ENCODE measurements at regions not wholly inside any gene's neighbourhood (a gene's known extent, or its start where the extent isn't known, plus 50 kb on each side); places are given as distances from the start of the nearest gene placed in this dataset.

GRCh38 chr4:30922625-30923024, 202.5 kb downstream of the PCDH7 start:
- Mint-ChIP-seq H3K36me3 (peaks cover 2% of the 10 kb centered on the region), H3K9me3 (no peaks in the 10 kb centered on the region), H3K27me3 (ENCODE audit: insufficient read depth, low read depth) (no peaks in the 10 kb centered on the region), H3K4me3 (no peak overlapping the region), H3K27ac (no peak overlapping the region), H3K4me1 (peaks cover 17% of the 10 kb centered on the region)
- no peak overlapping the region for H3K9ac ChIP-seq
- H3K27me3 ChIP-seq: no peaks in the 10 kb centered on the region
- H2AFZ ChIP-seq (replicated peaks): no peak overlapping the region
- peaks cover 22% of the 10 kb centered on the region for H3K4me1 ChIP-seq
- no peak overlapping the region for H3K4me3 ChIP-seq
- H3F3A ChIP-seq (ENCODE audit: low read depth): no peaks in the 10 kb centered on the region
- TF ChIP-seq EZH2phosphoT487 (IDR thresholded peaks at IDR 0.05) (no peak), EZH2 (IDR thresholded peaks at IDR 0.05) (no peak), CTCF (IDR thresholded peaks at IDR 0.05) (no peak)
- no peaks in the 10 kb centered on the region for H3K79me2 ChIP-seq (ENCODE audit: low read depth)
- H3K9me3 ChIP-seq (ENCODE audit: low read depth): no peaks in the 10 kb centered on the region
- no peaks in the 10 kb centered on the region for H3K36me3 ChIP-seq
- no peak overlapping the region for H3K27ac ChIP-seq
- no peaks in the 10 kb centered on the region for H4K20me1 ChIP-seq (ENCODE audit: low read depth)
- DNase-seq (ENCODE audit: low spot score): no peak
- no peak overlapping the region for H3K4me2 ChIP-seq

GRCh38 chr4:30924495-30924894, 204.3 kb downstream of the PCDH7 start:
- peaks cover 2% of the 10 kb centered on the region for H3K36me3 Mint-ChIP-seq
- no peak overlapping the region for H3K27ac Mint-ChIP-seq
- H3K27me3 Mint-ChIP-seq (ENCODE audit: insufficient read depth, low read depth): no peaks in the 10 kb centered on the region
- no peak for DNase-seq (ENCODE audit: low spot score)
- no peak overlapping the region for H3K27ac ChIP-seq
- peaks cover 6% of the 10 kb centered on the region for H3F3A ChIP-seq (ENCODE audit: low read depth)
- H3K79me2 ChIP-seq (ENCODE audit: low read depth): no peaks in the 10 kb centered on the region
- H3K36me3 ChIP-seq: no peaks in the 10 kb centered on the region
- no peak overlapping the region for H3K4me3 ChIP-seq
- no peak overlapping the region for H2AFZ ChIP-seq (replicated peaks)
- H3K4me3 Mint-ChIP-seq: no peak overlapping the region
- peaks cover 25% of the 10 kb centered on the region for H3K4me1 Mint-ChIP-seq
- no peaks in the 10 kb centered on the region for H3K9me3 Mint-ChIP-seq
- no peak for TF ChIP-seq CTCF (IDR thresholded peaks at IDR 0.05)
- TF ChIP-seq EZH2phosphoT487 (IDR thresholded peaks at IDR 0.05): no peak
- no peak for TF ChIP-seq EZH2 (IDR thresholded peaks at IDR 0.05)
- H3K27me3 ChIP-seq: no peaks in the 10 kb centered on the region
- H3K9me3 ChIP-seq (ENCODE audit: low read depth): no peaks in the 10 kb centered on the region
- H3K9ac ChIP-seq: no peak overlapping the region
- no peaks in the 10 kb centered on the region for H4K20me1 ChIP-seq (ENCODE audit: low read depth)
- H3K4me2 ChIP-seq: no peak overlapping the region
- H3K4me1 ChIP-seq: peaks cover 26% of the 10 kb centered on the region

GRCh38 chr4:30929649-30930048, 209.5 kb downstream of the PCDH7 start:
- Mint-ChIP-seq H3K27me3 (ENCODE audit: insufficient read depth, low read depth) (peaks cover 2% of the 10 kb centered on the region), H3K9me3 (no peaks in the 10 kb centered on the region), H3K4me3 (no peak overlapping the region), H3K4me1 (peaks cover 19% of the 10 kb centered on the region), H3K36me3 (no peaks in the 10 kb centered on the region), H3K27ac (no peak overlapping the region)
- Histone ChIP-seq H3K79me2 (ENCODE audit: low read depth) (no peaks in the 10 kb centered on the region), H3K9me3 (ENCODE audit: low read depth) (no peaks in the 10 kb centered on the region), H3K36me3 (no peaks in the 10 kb centered on the region), H3K27me3 (no peaks in the 10 kb centered on the region), H4K20me1 (ENCODE audit: low read depth) (no peaks in the 10 kb centered on the region), H3K4me2 (no peak overlapping the region), H2AFZ (replicated peaks) (peak overlapping the region; percentile 71), H3K4me1 (peaks cover 17% of the 10 kb centered on the region), H3K9ac (no peak overlapping the region), H3K27ac (no peak overlapping the region), H3F3A (ENCODE audit: low read depth) (peaks cover 6% of the 10 kb centered on the region), H3K4me3 (no peak overlapping the region)
- peak; percentile 18 for DNase-seq (ENCODE audit: low spot score)
- TF ChIP-seq EZH2 (IDR thresholded peaks at IDR 0.05) (no peak), CTCF (IDR thresholded peaks at IDR 0.05) (no peak), EZH2phosphoT487 (IDR thresholded peaks at IDR 0.05) (no peak)

Measured in neural progenitor cell (in vitro differentiated cells).